Endodermal cell (in vitro differentiated cells): ENCODE measurements at regions not wholly inside any gene's neighbourhood (a gene's known extent, or its start where the extent isn't known, plus 50 kb on each side); places are given as distances from the start of the nearest gene placed in this dataset.

Source experiments
- DNase-seq: peaks from one replicate; pipeline ENCODE4 v3.0.0-alpha.2; 2017
- H3K27ac ChIP-seq: 2 replicates; pipeline ENCODE4 v1.5.1; 2013; ENCODE audit warnings: mild to moderate bottlenecking, low read depth, low read length, moderate library complexity
- H3K27me3 ChIP-seq: 2 replicates; pipeline ENCODE4 v1.6.1; 2013; ENCODE audit warnings: mild to moderate bottlenecking, low read length, moderate library complexity; ENCODE audit not compliant: insufficient read depth, control insufficient read depth, poor library complexity, severe bottlenecking
- H3K36me3 ChIP-seq: 2 replicates; pipeline ENCODE4 v1.7.0; 2013; ENCODE audit warnings: mild to moderate bottlenecking, low read length, moderate library complexity; ENCODE audit not compliant: control insufficient read depth, insufficient read depth
- H3K4me1 ChIP-seq: one replicate; pipeline ENCODE4 v1.7.0; 2013; ENCODE audit warnings: low read length; ENCODE audit not compliant: control insufficient read depth, insufficient read depth
- H3K4me3 ChIP-seq: 2 replicates; pipeline ENCODE4 v1.5.1; 2013; ENCODE audit warnings: mild to moderate bottlenecking, low read length, moderate library complexity
- H3K9ac ChIP-seq: 2 replicates; pipeline ENCODE4 v1.6.1; 2013; ENCODE audit warnings: mild to moderate bottlenecking, low read length, moderate library complexity; ENCODE audit not compliant: poor library complexity, severe bottlenecking; ENCODE audit errors: extremely low read depth
- H3K9me3 ChIP-seq: 2 replicates; pipeline ENCODE4 v1.6.1; 2013; ENCODE audit warnings: mild to moderate bottlenecking, low read length, moderate library complexity; ENCODE audit not compliant: control insufficient read depth
- H3K27ac Mint-ChIP-seq: 2 replicates; pipeline ENCODE4 v1.8.0; 2020; ENCODE audit warnings: mixed read lengths
- H3K27me3 Mint-ChIP-seq: 2 replicates; pipeline ENCODE4 v1.8.0; 2021; ENCODE audit warnings: mild to moderate bottlenecking, mixed read lengths; ENCODE audit not compliant: insufficient read depth
- H3K36me3 Mint-ChIP-seq: 2 replicates; pipeline ENCODE4 v1.8.0; 2020; ENCODE audit warnings: low read depth, mixed read lengths
- H3K4me1 Mint-ChIP-seq: 2 replicates; pipeline ENCODE4 v1.8.0; 2020; ENCODE audit warnings: mixed read lengths
- H3K4me3 Mint-ChIP-seq: 2 replicates; pipeline ENCODE4 v1.8.0; 2020; ENCODE audit warnings: mild to moderate bottlenecking, moderate library complexity, mixed read lengths
- H3K9me3 Mint-ChIP-seq: 2 replicates; pipeline ENCODE4 v1.8.0; 2020; ENCODE audit warnings: mild to moderate bottlenecking, mixed read lengths
- WGBS, 2 experiments: methylation state at CpG; one replicate each; pipeline versions ENCODE4 v1.1.5 to v1.1.7; 2013; ENCODE audit warnings: missing lambda C conversion rate in 2 of 2, mixed read lengths in 1 of 2; ENCODE audit not compliant: insufficient coverage in 1 of 2, insufficient read length in 1 of 2; 5-methylcytosine and 5-hydroxymethylcytosine counted together
- TF ChIP-seq, protein P1 (sequence below): fragments of 200-600 bp; sonication (generic); conservative IDR thresholded peaks from 2 replicates; pipeline ENCODE4 v1.5.0; 2021; ENCODE audit warnings: antibody characterized with exemption, mild to moderate bottlenecking

DNA sequence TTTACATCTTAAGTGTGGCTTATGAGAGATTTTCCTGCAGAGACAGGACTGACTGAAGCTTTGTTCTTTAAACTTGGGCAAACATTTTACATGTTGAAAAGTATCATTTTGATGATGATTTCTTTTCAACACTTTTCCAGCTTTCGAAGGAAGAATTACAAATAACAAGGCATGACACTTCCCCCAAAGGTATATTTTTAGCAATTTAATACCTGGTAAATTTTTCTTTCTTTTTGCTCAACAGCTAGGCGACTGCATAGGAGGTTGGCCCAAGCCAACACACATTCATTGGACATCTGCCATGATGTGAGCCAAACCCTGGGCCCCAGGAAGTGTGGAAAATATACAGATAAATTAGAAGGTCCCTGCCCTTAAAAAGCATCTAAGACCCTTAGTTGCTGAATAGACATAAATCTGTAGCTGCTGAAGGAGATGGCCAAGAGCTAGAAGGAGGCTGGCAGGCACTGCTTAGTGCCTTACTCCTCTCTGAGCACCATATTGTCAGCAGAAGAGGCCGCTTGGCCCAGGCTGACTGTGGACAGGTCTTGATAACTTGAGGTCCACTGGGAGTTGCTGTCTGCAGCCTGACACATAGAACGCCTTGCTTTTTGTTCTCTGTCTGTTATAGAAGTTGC, 53.3 kb upstream of the CD44 start:
- peaks cover 16% of the 10 kb centered on the region for H3K4me1 Mint-ChIP-seq
- Histone ChIP-seq H3K4me1 (peaks cover 5% of the 10 kb centered on the region), H3K36me3 (no peaks in the 10 kb centered on the region), H3K27me3 (no peaks in the 10 kb centered on the region), H3K27ac (no peak overlapping the region), H3K9me3 (no peaks in the 10 kb centered on the region), H3K9ac (no peak overlapping the region), H3K4me3 (no peak overlapping the region)
- H3K9me3 Mint-ChIP-seq: peaks cover 13% of the 10 kb centered on the region
- H3K27me3 Mint-ChIP-seq: no peaks in the 10 kb centered on the region
- TF ChIP-seq, protein P1, sequence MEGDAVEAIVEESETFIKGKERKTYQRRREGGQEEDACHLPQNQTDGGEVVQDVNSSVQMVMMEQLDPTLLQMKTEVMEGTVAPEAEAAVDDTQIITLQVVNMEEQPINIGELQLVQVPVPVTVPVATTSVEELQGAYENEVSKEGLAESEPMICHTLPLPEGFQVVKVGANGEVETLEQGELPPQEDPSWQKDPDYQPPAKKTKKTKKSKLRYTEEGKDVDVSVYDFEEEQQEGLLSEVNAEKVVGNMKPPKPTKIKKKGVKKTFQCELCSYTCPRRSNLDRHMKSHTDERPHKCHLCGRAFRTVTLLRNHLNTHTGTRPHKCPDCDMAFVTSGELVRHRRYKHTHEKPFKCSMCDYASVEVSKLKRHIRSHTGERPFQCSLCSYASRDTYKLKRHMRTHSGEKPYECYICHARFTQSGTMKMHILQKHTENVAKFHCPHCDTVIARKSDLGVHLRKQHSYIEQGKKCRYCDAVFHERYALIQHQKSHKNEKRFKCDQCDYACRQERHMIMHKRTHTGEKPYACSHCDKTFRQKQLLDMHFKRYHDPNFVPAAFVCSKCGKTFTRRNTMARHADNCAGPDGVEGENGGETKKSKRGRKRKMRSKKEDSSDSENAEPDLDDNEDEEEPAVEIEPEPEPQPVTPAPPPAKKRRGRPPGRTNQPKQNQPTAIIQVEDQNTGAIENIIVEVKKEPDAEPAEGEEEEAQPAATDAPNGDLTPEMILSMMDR: no peak
- H3K27ac Mint-ChIP-seq: no peak overlapping the region
- H3K36me3 Mint-ChIP-seq: no peaks in the 10 kb centered on the region
- 90 to 100% methylated on average over 1 to 4 of the region's 4 CpGs for WGBS, 2 experiments
- no peak overlapping the region for H3K4me3 Mint-ChIP-seq
- no peak for DNase-seq

GRCh38 chr11:35087648-35088047, 51.3 kb upstream of the CD44 start:
- Histone ChIP-seq H3K27ac (no peak overlapping the region), H3K4me3 (no peak overlapping the region), H3K9me3 (no peaks in the 10 kb centered on the region), H3K4me1 (peaks cover under 1% of the 10 kb centered on the region), H3K36me3 (no peaks in the 10 kb centered on the region), H3K27me3 (no peaks in the 10 kb centered on the region), H3K9ac (no peak overlapping the region)
- Mint-ChIP-seq H3K4me1 (peaks cover 11% of the 10 kb centered on the region), H3K9me3 (peaks cover 14% of the 10 kb centered on the region), H3K36me3 (no peaks in the 10 kb centered on the region), H3K27ac (no peak overlapping the region), H3K4me3 (no peak overlapping the region), H3K27me3 (peaks cover 1% of the 10 kb centered on the region)
- TF ChIP-seq, protein P1: no peak
- WGBS, 2 experiments: 100% methylated on average over 1 of the region's 1 CpG; no CpG with 5 or more reads in 1 of the 2 experiments
- DNase-seq: no peak

GRCh38 chr11:35088226-35088625, 50.7 kb upstream of the CD44 start:
- Histone ChIP-seq H3K9me3 (no peaks in the 10 kb centered on the region), H3K9ac (no peak overlapping the region), H3K27me3 (no peaks in the 10 kb centered on the region), H3K4me3 (no peak overlapping the region), H3K27ac (no peak overlapping the region), H3K4me1 (no peaks in the 10 kb centered on the region), H3K36me3 (no peaks in the 10 kb centered on the region)
- TF ChIP-seq, protein P1: no peak
- Mint-ChIP-seq H3K36me3 (no peaks in the 10 kb centered on the region), H3K9me3 (peaks cover 14% of the 10 kb centered on the region), H3K4me1 (peaks cover 8% of the 10 kb centered on the region), H3K4me3 (no peak overlapping the region), H3K27me3 (peaks cover 1% of the 10 kb centered on the region), H3K27ac (no peak overlapping the region)
- WGBS, 2 experiments: 90 to 93% methylated on average over 2 of the region's 2 CpGs
- DNase-seq: no peak
